Neuronal stem cell (in vitro differentiated cells): ENCODE measurements at regions not wholly inside any gene's neighbourhood (a gene's known extent, or its start where the extent isn't known, plus 50 kb on each side); places are given as distances from the start of the nearest gene placed in this dataset.
"Not testable (repeated sequence)": the region's sequence is repeated elsewhere in the genome, so short reads cannot be mapped to it uniquely, and the experiment has no call there.

ENCODE experiments used
- DNase-seq: peaks from one replicate; pipeline ENCODE4 v3.0.0-alpha.2; 2013; ENCODE audit warnings: low spot score
- H2AFZ ChIP-seq: one replicate; pipeline ENCODE4 v1.6.1; 2013; ENCODE audit warnings: mild to moderate bottlenecking, low read length, inconsistent platforms
- H2AK5ac ChIP-seq: 2 replicates; pipeline ENCODE4 v1.6.1; 2013; ENCODE audit warnings: low read depth, mild to moderate bottlenecking, inconsistent platforms, low read length, moderate library complexity, mixed read lengths
- H2BK120ac ChIP-seq: 2 replicates; pipeline ENCODE4 v1.6.1; 2013; ENCODE audit warnings: low read depth, mild to moderate bottlenecking, inconsistent platforms, low read length, moderate library complexity, mixed read lengths
- H2BK12ac ChIP-seq: one replicate; pipeline ENCODE4 v1.6.1; 2013; ENCODE audit warnings: low read length, inconsistent platforms
- H2BK15ac ChIP-seq: 2 replicates; pipeline ENCODE4 v1.6.1; 2013; ENCODE audit warnings: mild to moderate bottlenecking, low read length, inconsistent platforms, mixed read lengths
- H2BK5ac ChIP-seq: one replicate; pipeline ENCODE4 v1.6.1; 2013; ENCODE audit warnings: inconsistent platforms, mild to moderate bottlenecking, low read length, moderate library complexity
- H3K14ac ChIP-seq: one replicate; pipeline ENCODE4 v1.6.1; 2013; ENCODE audit warnings: low read length, inconsistent platforms
- H3K18ac ChIP-seq: 2 replicates; pipeline ENCODE4 v1.6.1; 2013; ENCODE audit warnings: low read length, inconsistent platforms
- H3K23ac ChIP-seq: 2 replicates; pipeline ENCODE4 v1.6.1; 2013; ENCODE audit warnings: low read depth, mild to moderate bottlenecking, mixed read lengths, low read length, inconsistent platforms; ENCODE audit not compliant: poor library complexity
- H3K27ac ChIP-seq: replicated peaks from 3 replicates; pipeline ENCODE4 v1.5.1; 2013; ENCODE audit warnings: low read length, inconsistent platforms
- H3K27me3 ChIP-seq, 3 experiments: 2 replicates each; pipeline ENCODE4 v1.6.1; 2013; ENCODE audit warnings: low read length in 3 of 3, mild to moderate bottlenecking in 2 of 3, inconsistent platforms in 1 of 3, low read depth in 1 of 3, mixed read lengths in 1 of 3, moderate library complexity in 1 of 3; ENCODE audit not compliant: control insufficient read depth in 3 of 3, insufficient read depth in 3 of 3
- H3K36me3 ChIP-seq, 2 donors: replicated peaks in 1 of 2; 2 replicates each; pipeline ENCODE4 v1.6.1; 2013; ENCODE audit warnings: low read length in 2 of 2; ENCODE audit not compliant: control insufficient read depth in 2 of 2, insufficient read depth in 2 of 2
- H3K4ac ChIP-seq: 2 replicates; pipeline ENCODE4 v1.6.1; 2013; ENCODE audit warnings: inconsistent platforms, mild to moderate bottlenecking, low read length, moderate library complexity
- H3K4me1 ChIP-seq, 2 donors: 1 replicate in 1 of 2; 2 replicates in 1 of 2; pipeline ENCODE4 v1.6.1; 2013; ENCODE audit warnings: low read length in 2 of 2, low read depth in 1 of 2; ENCODE audit not compliant: control insufficient read depth in 2 of 2, insufficient read depth in 1 of 2
- H3K4me2 ChIP-seq: one replicate; pipeline ENCODE4 v1.6.1; 2013; ENCODE audit warnings: mild to moderate bottlenecking, low read length, inconsistent platforms; ENCODE audit not compliant: insufficient read depth, poor library complexity, severe bottlenecking
- H3K4me3 ChIP-seq, 2 donors: 2 replicates each; pipeline ENCODE4 v1.5.1; 2013; ENCODE audit warnings: low read length in 2 of 2, mild to moderate bottlenecking in 2 of 2, inconsistent platforms in 1 of 2, moderate library complexity in 1 of 2
- H3K79me1 ChIP-seq: one replicate; pipeline ENCODE4 v1.6.1; 2013; ENCODE audit warnings: low read depth, mild to moderate bottlenecking, inconsistent platforms, low read length, moderate library complexity
- H3K9ac ChIP-seq: one replicate; pipeline ENCODE4 v1.6.1; 2013; ENCODE audit warnings: mild to moderate bottlenecking, low read depth, low read length, inconsistent platforms; ENCODE audit not compliant: poor library complexity
- H3K9me3 ChIP-seq, 2 donors: replicated peaks in 1 of 2; 2 replicates each; pipeline versions ENCODE3 to v1.6.1; 2013; ENCODE audit warnings: low read length in 2 of 2, mild to moderate bottlenecking in 2 of 2, inconsistent platforms in 1 of 2, low read depth in 1 of 2, mixed read lengths in 1 of 2, moderate library complexity in 1 of 2; ENCODE audit not compliant: control insufficient read depth in 2 of 2, insufficient read depth in 1 of 2
- H4K8ac ChIP-seq: one replicate; pipeline ENCODE4 v1.6.1; 2013; ENCODE audit warnings: low read depth, mild to moderate bottlenecking, inconsistent platforms, low read length, moderate library complexity
- H4K91ac ChIP-seq: one replicate; pipeline ENCODE4 v1.6.1; 2013; ENCODE audit warnings: low read length, low read depth, mild to moderate bottlenecking, inconsistent platforms; ENCODE audit not compliant: poor library complexity
- WGBS, 2 donors: extraction: QIAGEN DNeasy Blood & Tissue Kit; methylation state at CpG; one replicate each; pipeline ENCODE4 v1.1.7; 2013; ENCODE audit warnings: missing lambda C conversion rate in 2 of 2, mixed read lengths in 1 of 2; ENCODE audit not compliant: insufficient read length in 2 of 2, insufficient replicate concordance in 1 of 2; ENCODE audit errors: extremely low coverage in 2 of 2; 5-methylcytosine and 5-hydroxymethylcytosine counted together

DNA sequence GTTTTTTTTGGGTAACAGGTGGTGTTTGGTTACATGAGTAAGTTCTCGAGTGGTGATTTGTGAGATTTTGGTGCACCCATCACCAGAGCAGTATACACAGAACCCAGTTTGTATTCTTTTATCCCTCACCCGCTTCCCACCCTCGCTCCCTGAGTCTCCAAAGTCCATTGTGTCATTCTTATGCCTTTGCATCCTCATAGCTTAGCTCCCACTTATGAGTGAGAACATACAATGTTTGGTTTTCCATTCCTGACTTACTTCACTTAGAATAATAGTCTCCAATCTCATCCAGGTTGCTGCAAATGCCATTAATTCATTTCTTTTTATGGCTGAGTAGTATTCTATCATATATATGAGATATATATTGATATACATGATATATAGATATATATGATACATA lies 211.9 kb downstream of the BCAS1 start:
- not testable (repeated sequence) for H3K4me1 ChIP-seq, DNase-seq, H3K27ac ChIP-seq, H2BK120ac ChIP-seq, H3K79me1 ChIP-seq, H3K4me3 ChIP-seq, H2BK15ac ChIP-seq, H3K4ac ChIP-seq, H3K4me2 ChIP-seq, H4K91ac ChIP-seq, H2BK12ac ChIP-seq, H3K14ac ChIP-seq, H3K18ac ChIP-seq, H3K36me3 ChIP-seq, H3K23ac ChIP-seq, H3K9ac ChIP-seq, H2AK5ac ChIP-seq, H3K9me3 ChIP-seq, H2BK5ac ChIP-seq, H2AFZ ChIP-seq, H4K8ac ChIP-seq, H3K27me3 ChIP-seq
- WGBS, 2 donors: no CpG with 5 or more reads among the region's 3 CpGs

GRCh38 chr20:53857723-53858236 lies 212.6 kb downstream of the BCAS1 start:
- Histone ChIP-seq H4K8ac (no peak overlapping the region), H3K9me3 (no peaks in the 10 kb centered on the region), H2BK5ac (no peak overlapping the region), H3K9ac (no peak overlapping the region), H3K18ac (peak overlapping the region; percentile 0), H3K4ac (no peak overlapping the region), H3K27me3 (no peaks in the 10 kb centered on the region), H3K14ac (no peak overlapping the region), H2AK5ac (no peak overlapping the region), H2BK120ac (no peak overlapping the region), H4K91ac (no peak overlapping the region), H3K36me3 (no peaks in the 10 kb centered on the region), H3K27ac (no peak overlapping the region), H3K4me2 (no peak overlapping the region), H2BK12ac (no peak overlapping the region), H3K4me3 (no peak overlapping the region), H3K23ac (no peak overlapping the region), H3K4me1 (peaks cover 0 to 9% of the 10 kb centered on the region in 2 donors), H3K79me1 (no peaks in the 10 kb centered on the region), H2BK15ac (no peak overlapping the region), H2AFZ (peak overlapping the region; percentile 84)
- WGBS, 2 donors: no CpG with 5 or more reads among the region's 7 CpGs
- DNase-seq: no peak

DNA sequence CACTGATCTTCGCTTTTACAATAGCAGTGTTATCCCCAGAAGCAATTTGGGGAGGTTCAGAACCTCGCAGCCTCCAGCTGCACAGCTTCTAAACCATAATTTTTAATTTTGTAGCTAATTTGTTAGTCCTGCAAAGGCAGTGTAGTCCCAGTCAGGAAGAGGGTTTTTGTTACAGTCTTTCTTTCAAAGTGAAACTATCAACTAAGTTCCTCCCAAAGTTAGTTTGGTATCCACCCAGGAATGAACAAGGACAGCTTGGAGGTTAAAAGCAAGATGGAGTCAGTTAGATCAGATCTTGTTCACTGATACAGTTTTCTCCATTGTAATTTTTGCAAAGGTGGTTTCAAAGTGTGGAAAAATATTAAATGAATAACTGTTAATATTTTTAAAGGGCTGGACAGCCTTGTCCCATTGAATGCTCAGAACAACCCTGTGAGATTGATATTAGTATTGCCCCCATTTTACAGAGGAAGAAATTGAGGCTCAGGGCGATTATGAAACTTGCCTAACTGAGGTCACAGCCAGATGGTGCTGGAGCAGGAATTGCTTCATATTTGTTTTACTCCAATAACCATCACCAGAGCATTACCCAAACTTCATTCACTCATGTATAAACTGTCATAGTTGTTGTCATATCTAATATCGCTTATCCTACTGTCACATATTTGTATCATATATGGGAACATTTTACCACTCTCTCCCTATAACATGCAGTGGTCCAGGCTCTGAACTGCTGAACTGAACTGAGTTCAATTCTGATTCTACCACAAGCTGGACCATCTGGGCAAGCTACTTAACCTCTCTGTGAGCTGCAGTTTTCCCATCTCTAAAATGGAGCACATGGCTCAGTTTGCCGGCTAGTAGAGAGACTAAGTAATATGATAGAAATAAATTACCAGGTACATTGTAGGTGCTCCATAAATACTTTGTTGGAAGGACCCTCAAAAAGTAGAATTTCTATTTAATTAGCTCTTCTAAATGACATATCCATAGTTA lies 213.8 kb downstream of the BCAS1 start:
- H2AK5ac ChIP-seq: no peak overlapping the region
- no peak overlapping the region for H3K4ac ChIP-seq
- no peaks in the 10 kb centered on the region for H3K36me3 ChIP-seq
- peaks cover 0 to 9% of the 10 kb centered on the region in 2 donors for H3K4me1 ChIP-seq
- no peak overlapping the region for H3K4me3 ChIP-seq
- H4K8ac ChIP-seq: no peak overlapping the region
- no peak overlapping the region for H3K27ac ChIP-seq
- no CpG with 5 or more reads among the region's 5 CpGs for WGBS, 2 donors
- H3K23ac ChIP-seq: no peak overlapping the region
- H3K27me3 ChIP-seq: no peaks in the 10 kb centered on the region
- no peaks in the 10 kb centered on the region for H3K79me1 ChIP-seq
- H2BK120ac ChIP-seq: no peak overlapping the region
- no peaks in the 10 kb centered on the region for H3K9me3 ChIP-seq
- H2AFZ ChIP-seq: peak overlapping the region; percentile 28
- H4K91ac ChIP-seq: no peak overlapping the region
- H2BK15ac ChIP-seq: no peak overlapping the region
- no peak overlapping the region for H2BK12ac ChIP-seq
- DNase-seq: no peak
- H3K4me2 ChIP-seq: no peak overlapping the region
- H3K9ac ChIP-seq: no peak overlapping the region
- no peak overlapping the region for H2BK5ac ChIP-seq
- H3K14ac ChIP-seq: no peak overlapping the region
- H3K18ac ChIP-seq: no peak overlapping the region

DNA sequence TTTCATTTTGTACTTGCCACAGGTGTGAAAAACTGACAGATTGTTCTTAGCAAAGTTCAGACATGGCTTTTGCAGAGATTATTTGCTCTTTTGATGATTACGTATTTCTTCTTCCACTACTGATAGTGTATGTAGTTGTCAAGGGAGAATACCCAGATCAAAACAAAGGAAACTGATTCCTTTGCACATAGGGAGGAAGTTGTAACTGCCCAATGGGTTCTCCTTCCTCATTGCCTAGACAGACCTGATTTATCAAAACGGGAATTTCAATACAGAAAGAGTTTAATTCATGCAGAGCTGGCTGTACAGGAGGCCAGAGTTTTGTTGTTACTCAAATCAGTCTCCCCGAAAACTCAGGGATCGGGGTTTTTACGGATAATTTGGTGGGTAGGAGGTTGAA lies 214.7 kb downstream of the BCAS1 start:
- no peak overlapping the region for H3K4me2 ChIP-seq
- H3K27ac ChIP-seq: no peak overlapping the region
- H3K79me1 ChIP-seq: no peaks in the 10 kb centered on the region
- H2AFZ ChIP-seq: peak overlapping the region; percentile 28
- H3K23ac ChIP-seq: no peak overlapping the region
- no peaks in the 10 kb centered on the region for H3K27me3 ChIP-seq
- no peak overlapping the region for H3K4me3 ChIP-seq
- no peak overlapping the region for H3K4ac ChIP-seq
- no peak overlapping the region for H3K18ac ChIP-seq
- peaks cover 0 to 9% of the 10 kb centered on the region in 2 donors for H3K4me1 ChIP-seq
- no peak overlapping the region for H4K8ac ChIP-seq
- H2BK12ac ChIP-seq: no peak overlapping the region
- no peak overlapping the region for H2BK120ac ChIP-seq
- WGBS, 2 donors: no CpG with 5 or more reads among the region's 5 CpGs
- H3K36me3 ChIP-seq: no peaks in the 10 kb centered on the region
- no peak overlapping the region for H4K91ac ChIP-seq
- no peak for DNase-seq
- H2AK5ac ChIP-seq: no peak overlapping the region
- H2BK15ac ChIP-seq: peak overlapping the region; percentile 9
- H3K14ac ChIP-seq: no peak overlapping the region
- H3K9ac ChIP-seq: no peak overlapping the region
- H3K9me3 ChIP-seq: no peaks in the 10 kb centered on the region
- no peak overlapping the region for H2BK5ac ChIP-seq
